SU-DHL-6 (cell line): ENCODE measurements at regions not wholly inside any gene's neighbourhood (a gene's known extent, or its start where the extent isn't known, plus 50 kb on each side); places are given as distances from the start of the nearest gene placed in this dataset.

Experiments used
- H2AFZ ChIP-seq: fragments of 200-600 bp; sonication (generic); 2 replicates; pipeline ENCODE4 v1.6.1; 2014; ENCODE audit warnings: low read depth, mild to moderate bottlenecking, moderate library complexity, mixed read lengths, antibody characterized with exemption, low read length; ENCODE audit not compliant: severe bottlenecking
- H3F3A ChIP-seq: fragments of 200-600 bp; shearing (Covaris generic); 2 replicates; pipeline ENCODE4 v1.6.0; 2016; ENCODE audit warnings: antibody characterized with exemption, mild to moderate bottlenecking; ENCODE audit not compliant: insufficient read depth
- H3K27ac ChIP-seq: fragments of 200-600 bp; sonication (generic); 2 replicates; pipeline ENCODE4 v1.5.1; 2016; ENCODE audit warnings: low read depth, mild to moderate bottlenecking, low read length, moderate library complexity, mixed read lengths
- H3K27me3 ChIP-seq: fragments of 200-600 bp; sonication (generic), shearing (Covaris generic); 2 replicates; pipeline ENCODE4 v1.6.0; 2014; ENCODE audit warnings: mild to moderate bottlenecking, low read length
- H3K36me3 ChIP-seq: fragments of 200-600 bp; sonication (generic); 2 replicates; pipeline ENCODE4 v1.6.1; 2014; ENCODE audit warnings: mild to moderate bottlenecking, low read length, mixed read lengths
- H3K4me2 ChIP-seq: fragments of 300-600, 200-600 bp; shearing (Covaris generic), sonication (generic); 2 replicates; pipeline ENCODE4 v1.6.0; 2014; ENCODE audit warnings: low read length, low read depth, mild to moderate bottlenecking; ENCODE audit not compliant: poor library complexity, severe bottlenecking
- H3K4me3 ChIP-seq: fragments of 200-600 bp; sonication (generic); 2 replicates; pipeline ENCODE4 v1.5.1; 2014; ENCODE audit warnings: antibody characterized with exemption, low read length, mild to moderate bottlenecking, mixed read lengths; ENCODE audit not compliant: insufficient read depth, poor library complexity, severe bottlenecking
- H3K79me2 ChIP-seq: fragments of 200-600 bp; sonication (generic); 2 replicates; pipeline ENCODE4 v1.6.1; 2014; ENCODE audit warnings: mild to moderate bottlenecking, low read length, moderate library complexity; ENCODE audit not compliant: insufficient read depth
- H3K9ac ChIP-seq: fragments of 200-600 bp; sonication (generic); 2 replicates; pipeline ENCODE4 v1.7.0; 2014; ENCODE audit warnings: mild to moderate bottlenecking, low read length
- H3K9me2 ChIP-seq: fragments of 200-600 bp; sonication (generic); replicated peaks from 2 replicates; pipeline ENCODE4 v1.6.1; 2014; ENCODE audit warnings: low read length; ENCODE audit not compliant: insufficient read depth
- H3K9me3 ChIP-seq: fragments of 200-600 bp; sonication (generic); 2 replicates; pipeline ENCODE4 v1.6.1; 2014; ENCODE audit warnings: low read length, mixed read lengths; ENCODE audit not compliant: insufficient read depth
- H4K20me1 ChIP-seq: fragments of 200-600 bp; sonication (generic); 2 replicates; pipeline ENCODE4 v1.6.1; 2014; ENCODE audit warnings: low read depth, mild to moderate bottlenecking, antibody characterized with exemption, low read length, moderate library complexity, mixed read lengths
- EZH2phosphoT487 ChIP-seq: fragments of 200-600 bp; sonication (generic), shearing (Covaris generic); conservative IDR thresholded peaks from 2 replicates; pipeline ENCODE4 v1.6.1; 2018; ENCODE audit warnings: mild to moderate bottlenecking, antibody characterized with exemption, low read length, moderate library complexity, mixed read lengths
- TF ChIP-seq, protein P1 (sequence below): fragments of 200-600 bp; sonication (generic); IDR thresholded peaks from one replicate; pipeline ENCODE4 v1.5.1; 2017; ENCODE audit warnings: antibody characterized with exemption, mild to moderate bottlenecking, low read length, moderate library complexity; ENCODE audit not compliant: insufficient read depth, poor library complexity, severe bottlenecking

DNA sequence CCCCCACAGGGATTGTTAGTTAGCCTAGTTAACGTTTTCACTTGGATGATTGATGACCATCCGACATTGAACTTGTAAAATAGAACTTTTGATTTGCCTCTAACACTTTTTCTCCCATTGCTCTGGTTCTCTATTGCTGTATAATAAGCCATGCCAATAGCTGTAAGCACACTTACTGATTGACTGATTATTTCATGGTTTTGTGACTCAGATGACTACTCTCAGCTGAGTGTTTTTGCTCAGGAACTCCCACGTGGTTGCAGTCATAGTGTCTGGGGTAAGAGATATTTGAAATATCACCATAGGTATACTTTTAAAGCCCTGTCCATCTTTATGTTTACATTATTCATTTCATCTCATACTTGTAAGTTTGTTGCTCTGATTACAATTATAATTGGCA, 1285.5 kb downstream of the STIM2 start:
- no peak for TF ChIP-seq EZH2phosphoT487
- TF ChIP-seq, protein P1, sequence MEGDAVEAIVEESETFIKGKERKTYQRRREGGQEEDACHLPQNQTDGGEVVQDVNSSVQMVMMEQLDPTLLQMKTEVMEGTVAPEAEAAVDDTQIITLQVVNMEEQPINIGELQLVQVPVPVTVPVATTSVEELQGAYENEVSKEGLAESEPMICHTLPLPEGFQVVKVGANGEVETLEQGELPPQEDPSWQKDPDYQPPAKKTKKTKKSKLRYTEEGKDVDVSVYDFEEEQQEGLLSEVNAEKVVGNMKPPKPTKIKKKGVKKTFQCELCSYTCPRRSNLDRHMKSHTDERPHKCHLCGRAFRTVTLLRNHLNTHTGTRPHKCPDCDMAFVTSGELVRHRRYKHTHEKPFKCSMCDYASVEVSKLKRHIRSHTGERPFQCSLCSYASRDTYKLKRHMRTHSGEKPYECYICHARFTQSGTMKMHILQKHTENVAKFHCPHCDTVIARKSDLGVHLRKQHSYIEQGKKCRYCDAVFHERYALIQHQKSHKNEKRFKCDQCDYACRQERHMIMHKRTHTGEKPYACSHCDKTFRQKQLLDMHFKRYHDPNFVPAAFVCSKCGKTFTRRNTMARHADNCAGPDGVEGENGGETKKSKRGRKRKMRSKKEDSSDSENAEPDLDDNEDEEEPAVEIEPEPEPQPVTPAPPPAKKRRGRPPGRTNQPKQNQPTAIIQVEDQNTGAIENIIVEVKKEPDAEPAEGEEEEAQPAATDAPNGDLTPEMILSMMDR = no peak

DNA sequence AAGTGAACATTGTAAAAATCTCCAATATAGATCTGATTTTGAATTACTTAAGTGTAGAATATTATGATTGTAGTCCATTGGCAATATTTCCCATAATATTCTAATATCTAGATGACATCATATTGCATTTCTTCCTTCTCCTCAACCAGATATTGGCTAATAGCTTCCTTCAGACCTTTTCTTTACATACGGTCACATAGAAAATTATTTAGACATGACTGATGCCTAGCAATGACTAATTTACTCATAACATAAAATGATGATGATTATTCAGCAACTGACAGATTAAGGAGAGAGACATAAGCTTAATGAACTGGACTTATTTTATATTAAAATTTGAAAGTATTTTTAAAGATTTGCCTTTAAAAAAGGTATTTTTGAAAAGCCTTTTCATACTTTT, 1287.6 kb downstream of the STIM2 start:
- H3K79me2 ChIP-seq = no peaks in the 10 kb centered on the region
- H3K36me3 ChIP-seq = no peaks in the 10 kb centered on the region
- H4K20me1 ChIP-seq = no peaks in the 10 kb centered on the region
- H3K27ac ChIP-seq = no peak overlapping the region
- TF ChIP-seq, protein P1 = no peak
- TF ChIP-seq EZH2phosphoT487 = no peak
- H3F3A ChIP-seq = no peaks in the 10 kb centered on the region
- H3K9ac ChIP-seq = no peak overlapping the region
- H3K9me2 ChIP-seq = no peaks in the 10 kb centered on the region
- no peaks in the 10 kb centered on the region for H3K9me3 ChIP-seq
- H3K4me2 ChIP-seq = no peak overlapping the region
- no peak overlapping the region for H2AFZ ChIP-seq
- no peak overlapping the region for H3K4me3 ChIP-seq
- H3K27me3 ChIP-seq = no peaks in the 10 kb centered on the region

More for the DNA sequence above, 1285.5 kb downstream of the STIM2 start:
- Histone ChIP-seq H3K4me2 (no peak overlapping the region), H3K27me3 (no peaks in the 10 kb centered on the region), H3K9ac (no peak overlapping the region), H3K36me3 (no peaks in the 10 kb centered on the region), H3K9me3 (no peaks in the 10 kb centered on the region), H3K9me2 (no peaks in the 10 kb centered on the region), H4K20me1 (no peaks in the 10 kb centered on the region), H3F3A (no peaks in the 10 kb centered on the region), H2AFZ (no peak overlapping the region), H3K79me2 (no peaks in the 10 kb centered on the region), H3K4me3 (no peak overlapping the region), H3K27ac (no peak overlapping the region)

DNA sequence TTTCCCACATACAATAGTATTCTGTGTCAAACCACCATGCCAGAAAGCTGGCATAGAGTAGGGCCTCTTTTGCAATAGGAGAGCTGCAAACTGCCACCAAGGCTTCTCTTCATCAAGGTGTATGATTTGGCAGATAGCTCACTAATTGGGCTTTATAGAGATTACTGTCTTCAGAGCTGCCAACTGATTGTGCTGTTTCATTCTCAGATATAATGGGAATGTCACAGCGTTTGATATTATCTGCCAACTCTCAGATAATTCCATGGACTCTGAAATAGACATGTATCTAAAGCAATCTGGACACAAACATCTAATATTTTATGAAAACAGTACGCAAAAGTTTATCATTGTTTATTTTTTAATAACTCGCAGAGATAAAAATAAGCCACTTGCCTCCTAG, 1289.1 kb downstream of the STIM2 start:
- no peak overlapping the region for H3K27ac ChIP-seq

More for the DNA sequence above, 1289.1 kb downstream of the STIM2 start:
- TF ChIP-seq EZH2phosphoT487 = no peak
- TF ChIP-seq, protein P1 = no peak
- Histone ChIP-seq H3K36me3 (no peaks in the 10 kb centered on the region), H3K9me2 (no peaks in the 10 kb centered on the region), H3K9me3 (no peaks in the 10 kb centered on the region), H4K20me1 (no peaks in the 10 kb centered on the region), H2AFZ (no peak overlapping the region), H3K27me3 (no peaks in the 10 kb centered on the region), H3K9ac (no peak overlapping the region), H3K4me2 (no peak overlapping the region), H3F3A (no peaks in the 10 kb centered on the region), H3K4me3 (no peak overlapping the region), H3K79me2 (no peaks in the 10 kb centered on the region)
